ENCODE measurements at regions not wholly inside any gene's neighbourhood (a gene's known extent, or its start where the extent isn't known, plus 50 kb on each side); places are given as distances from the start of the nearest gene placed in this dataset.

GRCh38 chr4:100034023-100034664, 84.1 kb upstream of the H2AZ1 start:
- no peak for TF ChIP-seq EZH2 (optimal IDR thresholded peaks at IDR 0.05; ENCODE audit: low read depth, low read length)
- TF ChIP-seq EZH2phosphoT487 (IDR thresholded peaks at IDR 0.05; ENCODE audit: low read length): no peak
